Renal cortex interstitium (tissue), 11 donors: ENCODE measurements at regions not wholly inside any gene's neighbourhood (a gene's known extent, or its start where the extent isn't known, plus 50 kb on each side); places are given as distances from the start of the nearest gene placed in this dataset.

Experiments
- DNase-seq, 11 donors: peaks; one replicate each; pipeline ENCODE4 v3.0.0-alpha.2; 2013; ENCODE audit warnings: low read depth in 9 of 11, low spot score in 4 of 11; ENCODE audit errors: extremely low read depth in 1 of 11

- peak in 8 of 11 donors; percentile 2 to 38 (median 12) for DNase-seq
Measured at GRCh38 chr6:119894811-119895210, 545.2 kb upstream of the MAN1A1 start.

GRCh38 chr6:119891644-119892043, 542.1 kb upstream of the MAN1A1 start:
- DNase-seq, result no peak

- no peak for DNase-seq
Measured at GRCh38 chr6:119891206-119891605, 541.6 kb upstream of the MAN1A1 start.

GRCh38 chr6:119890470-119890869, 540.9 kb upstream of the MAN1A1 start:
- DNase-seq, result no peak

- no peak for DNase-seq
Measured at GRCh38 chr6:119887666-119888065, 538.1 kb upstream of the MAN1A1 start.

- DNase-seq, result no peak
Measured at GRCh38 chr6:119881416-119881815, 531.9 kb upstream of the MAN1A1 start.

- no peak for DNase-seq
Measured at GRCh38 chr6:119880840-119881239, 531.3 kb upstream of the MAN1A1 start.

GRCh38 chr6:119879731-119880130, 530.2 kb upstream of the MAN1A1 start:
- DNase-seq, result no peak

- DNase-seq, result no peak
Measured at GRCh38 chr6:119874381-119874780, 524.8 kb upstream of the MAN1A1 start.

- DNase-seq, result no peak
Measured at GRCh38 chr6:119873107-119873506, 523.5 kb upstream of the MAN1A1 start.

GRCh38 chr6:119871520-119871919, 522.0 kb upstream of the MAN1A1 start:
- DNase-seq, result no peak

GRCh38 chr6:119865466-119866350, 516.1 kb upstream of the MAN1A1 start:
- DNase-seq, result no peak

GRCh38 chr6:119862719-119863118, 513.2 kb upstream of the MAN1A1 start:
- no peak for DNase-seq

GRCh38 chr6:119858901-119859300, 509.3 kb upstream of the MAN1A1 start:
- DNase-seq, result no peak

GRCh38 chr6:119856136-119856535, 506.6 kb upstream of the MAN1A1 start:
- no peak for DNase-seq

GRCh38 chr6:119848696-119849095, 499.1 kb upstream of the MAN1A1 start:
- no peak for DNase-seq

GRCh38 chr6:119845161-119845560, 495.6 kb upstream of the MAN1A1 start:
- no peak for DNase-seq

GRCh38 chr6:119844387-119844786, 494.8 kb upstream of the MAN1A1 start:
- DNase-seq, result no peak

GRCh38 chr6:119842191-119842590, 492.6 kb upstream of the MAN1A1 start:
- DNase-seq, result no peak

- no peak for DNase-seq
Measured at GRCh38 chr6:119838043-119838442, 488.5 kb upstream of the MAN1A1 start.

- no peak for DNase-seq
Measured at GRCh38 chr6:119834418-119834817, 484.9 kb upstream of the MAN1A1 start.
